BLaER1 (cell line): ENCODE measurements at regions not wholly inside any gene's neighbourhood (a gene's known extent, or its start where the extent isn't known, plus 50 kb on each side); places are given as distances from the start of the nearest gene placed in this dataset.

Source experiments
- H3K27ac ChIP-seq: shearing (Covaris generic); formaldehyde crosslinking; 2 replicates; pipeline ENCODE4 v1.8.1; 2022
- H3K27me3 ChIP-seq: shearing (Covaris generic); formaldehyde crosslinking; 2 replicates; pipeline ENCODE4 v1.8.1; 2022
- H3K36me3 ChIP-seq: shearing (Covaris generic); formaldehyde crosslinking; 2 replicates; pipeline ENCODE4 v1.8.1; 2022
- H3K4me1 ChIP-seq: shearing (Covaris generic); formaldehyde crosslinking; 2 replicates; pipeline ENCODE4 v1.8.1; 2022
- H3K4me2 ChIP-seq: shearing (Covaris generic); formaldehyde crosslinking; 2 replicates; pipeline ENCODE4 v1.8.1; 2022
- H3K4me3 ChIP-seq: shearing (Covaris generic); formaldehyde crosslinking; 2 replicates; pipeline ENCODE4 v1.8.1; 2022
- H3K9ac ChIP-seq: shearing (Covaris generic); formaldehyde crosslinking; 2 replicates; pipeline ENCODE4 v1.8.1; 2022
- H3K9me3 ChIP-seq: shearing (Covaris generic); formaldehyde crosslinking; 2 replicates; pipeline ENCODE4 v1.8.1; 2022
- H4K20me1 ChIP-seq: shearing (Covaris generic); formaldehyde crosslinking; 2 replicates; pipeline ENCODE4 v1.8.1; 2022
- Cebpa-rat ChIP-seq: shearing (Covaris generic); IDR thresholded peaks from 2 replicates; pipeline ENCODE4 v1.8.1; 2022

DNA sequence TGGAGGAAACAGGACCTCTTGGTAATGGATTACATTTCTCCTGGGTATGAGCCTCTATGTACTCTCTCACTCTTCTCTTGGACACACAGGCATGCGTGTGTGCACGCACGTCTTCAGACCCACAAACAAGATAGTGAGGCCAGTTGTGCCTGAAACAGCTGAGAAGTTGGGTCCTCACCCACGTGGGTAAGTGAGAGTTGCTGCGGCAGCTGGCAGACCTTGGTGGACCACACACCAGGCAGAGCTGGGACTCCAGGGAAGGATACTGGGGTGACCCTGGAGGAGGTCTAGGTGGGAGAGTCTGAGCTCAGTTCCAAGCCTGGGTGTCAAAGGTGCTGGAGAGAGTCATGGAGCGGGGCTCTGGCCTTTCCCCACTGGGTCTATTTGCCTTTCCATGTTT is 194.3 kb downstream of the HAUS1 start:
- Histone ChIP-seq H3K36me3 (no peaks in the 10 kb centered on the region), H3K4me3 (no peak overlapping the region), H4K20me1 (no peaks in the 10 kb centered on the region), H3K4me2 (no peak overlapping the region), H3K9ac (no peak overlapping the region), H3K27ac (no peak overlapping the region), H3K27me3 (no peaks in the 10 kb centered on the region), H3K4me1 (peaks cover 16% of the 10 kb centered on the region), H3K9me3 (no peaks in the 10 kb centered on the region)
- no peak for TF ChIP-seq Cebpa-rat

DNA sequence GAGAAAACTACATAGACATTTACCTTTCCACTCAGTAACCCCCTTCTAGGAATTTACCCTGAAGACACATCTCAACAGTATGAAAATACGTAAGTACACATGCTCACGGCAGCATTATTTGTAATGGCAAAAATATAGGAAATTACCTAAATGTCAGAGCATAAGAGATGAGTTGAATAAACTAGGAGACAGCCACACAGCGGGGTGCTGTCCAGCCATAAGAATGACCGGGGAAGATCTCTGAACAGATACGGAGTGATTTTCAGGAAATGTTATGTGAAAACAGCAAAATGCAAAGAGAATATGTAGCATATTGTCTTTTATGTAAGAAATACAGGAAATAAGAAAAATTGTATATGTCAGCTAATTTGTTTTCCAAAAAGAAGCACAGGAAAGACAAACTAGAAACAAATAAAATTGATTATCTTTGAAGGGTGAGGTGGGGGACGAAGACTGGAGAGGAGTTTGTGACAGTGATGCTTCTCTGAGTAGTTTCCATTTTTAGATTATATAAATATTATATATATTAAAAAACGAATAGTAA is 195.4 kb downstream of the HAUS1 start:
- no peaks in the 10 kb centered on the region for H3K36me3 ChIP-seq
- H3K4me2 ChIP-seq: no peak overlapping the region
- H4K20me1 ChIP-seq: no peaks in the 10 kb centered on the region
- TF ChIP-seq Cebpa-rat: no peak
- H3K27ac ChIP-seq: no peak overlapping the region
- no peaks in the 10 kb centered on the region for H3K9me3 ChIP-seq
- no peaks in the 10 kb centered on the region for H3K27me3 ChIP-seq
- peaks cover 13% of the 10 kb centered on the region for H3K4me1 ChIP-seq
- H3K4me3 ChIP-seq: no peak overlapping the region
- no peak overlapping the region for H3K9ac ChIP-seq

DNA sequence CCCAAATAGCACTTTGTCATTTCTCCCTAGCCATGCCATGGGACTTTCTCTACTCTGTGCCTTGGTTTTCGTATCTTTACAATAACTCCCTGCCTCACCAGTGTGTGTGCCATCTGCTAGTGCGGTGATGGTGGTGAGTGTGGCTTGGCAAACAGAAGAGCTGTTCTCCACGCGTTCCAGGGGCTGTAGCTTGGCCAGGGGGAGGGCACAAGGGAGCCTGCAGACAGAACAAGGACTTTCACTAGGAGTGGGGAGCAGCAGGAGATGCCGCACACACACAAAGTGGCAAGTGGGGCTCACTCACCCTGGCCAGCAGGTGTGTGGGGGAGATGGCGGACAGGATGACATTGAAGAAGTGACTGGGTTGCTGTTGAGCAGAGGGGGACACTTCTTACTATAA is 196.9 kb downstream of the HAUS1 start:
- no peaks in the 10 kb centered on the region for H3K9me3 ChIP-seq
- H3K4me2 ChIP-seq: no peak overlapping the region
- no peaks in the 10 kb centered on the region for H3K27me3 ChIP-seq
- no peak overlapping the region for H3K27ac ChIP-seq
- H3K4me1 ChIP-seq: peaks cover 13% of the 10 kb centered on the region
- no peak overlapping the region for H3K9ac ChIP-seq
- no peak for TF ChIP-seq Cebpa-rat
- no peaks in the 10 kb centered on the region for H3K36me3 ChIP-seq
- no peaks in the 10 kb centered on the region for H4K20me1 ChIP-seq
- no peak overlapping the region for H3K4me3 ChIP-seq

DNA sequence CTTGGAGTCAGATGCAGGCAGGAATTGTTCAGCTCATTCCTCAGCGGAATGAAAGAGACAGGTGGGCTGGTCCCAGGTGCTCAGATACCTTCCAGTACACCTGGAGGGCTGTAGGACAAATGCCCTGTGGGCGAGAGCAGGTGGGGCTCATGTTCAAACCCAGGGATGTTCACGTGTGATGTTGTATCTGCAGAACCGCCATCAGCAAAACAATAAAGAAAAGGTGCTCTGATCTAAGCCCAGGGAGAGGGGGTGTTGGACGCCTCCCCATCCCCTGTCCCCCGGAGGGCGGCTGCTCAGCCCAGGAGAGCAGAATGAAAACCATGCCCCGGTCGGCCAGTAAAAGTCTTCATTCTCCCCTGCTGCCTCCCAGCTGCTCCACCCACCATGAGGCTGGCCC is 197.4 kb downstream of the HAUS1 start:
- Histone ChIP-seq H3K27me3 (no peaks in the 10 kb centered on the region), H3K27ac (no peak overlapping the region), H3K9me3 (no peaks in the 10 kb centered on the region), H4K20me1 (no peaks in the 10 kb centered on the region), H3K4me3 (no peak overlapping the region), H3K36me3 (no peaks in the 10 kb centered on the region), H3K9ac (no peak overlapping the region), H3K4me2 (no peak overlapping the region), H3K4me1 (peaks cover 13% of the 10 kb centered on the region)
- no peak for TF ChIP-seq Cebpa-rat

DNA sequence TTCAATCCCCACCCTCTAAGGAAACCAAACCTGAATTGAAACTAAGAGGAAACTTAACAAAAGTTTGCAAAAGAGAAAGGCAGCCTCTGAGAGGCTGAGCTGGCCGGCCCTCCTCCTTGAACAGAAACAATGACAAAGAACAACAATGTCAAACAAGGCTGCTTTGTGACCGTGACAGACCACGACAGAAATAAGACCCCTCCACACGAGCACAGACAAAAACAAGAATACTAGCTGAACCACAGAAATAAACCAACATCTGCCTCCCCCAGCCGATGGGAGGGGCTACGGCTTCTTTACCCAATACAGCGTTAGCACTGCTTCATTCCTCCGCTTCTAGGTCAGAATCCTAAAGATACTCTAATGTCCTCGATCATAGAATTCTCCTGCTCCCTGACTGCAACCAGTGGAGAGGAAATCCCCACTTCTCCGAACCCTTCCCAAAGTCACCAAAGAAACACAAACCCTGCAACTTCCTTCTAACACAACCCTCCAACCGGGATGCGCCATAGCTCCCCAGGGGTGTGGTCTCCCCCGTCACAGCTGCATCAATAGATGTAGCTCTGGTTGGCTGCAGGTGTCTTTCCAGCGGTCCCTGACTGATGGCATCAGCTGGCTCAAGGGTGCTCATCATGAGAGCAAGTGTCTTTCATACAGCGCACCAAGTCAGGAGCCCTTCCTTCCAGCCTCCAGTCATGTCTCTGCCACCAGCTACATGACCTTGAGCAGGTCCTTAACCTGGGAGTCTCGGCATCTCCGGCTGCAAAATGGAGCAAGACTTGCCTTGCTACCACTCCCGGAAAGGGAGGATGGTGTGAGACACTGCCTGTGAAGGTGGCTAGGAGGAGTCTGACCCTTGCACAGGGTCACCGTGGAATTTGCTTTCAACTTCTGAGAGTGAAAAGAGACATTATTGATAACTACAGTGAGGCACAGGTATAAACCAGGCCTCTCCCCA is 198.6 kb downstream of the HAUS1 start:
- no peaks in the 10 kb centered on the region for H3K36me3 ChIP-seq
- no peaks in the 10 kb centered on the region for H3K9me3 ChIP-seq
- H3K27me3 ChIP-seq: no peaks in the 10 kb centered on the region
- H4K20me1 ChIP-seq: no peaks in the 10 kb centered on the region
- no peak for TF ChIP-seq Cebpa-rat
- peak overlapping the region; percentile 24 for H3K4me2 ChIP-seq
- H3K4me3 ChIP-seq: no peak overlapping the region
- peaks cover 10% of the 10 kb centered on the region for H3K4me1 ChIP-seq
- H3K27ac ChIP-seq: no peak overlapping the region
- H3K9ac ChIP-seq: no peak overlapping the region

GRCh38 chr18:46310258-46310657 is 206.1 kb downstream of the HAUS1 start:
- H3K9ac ChIP-seq: no peak overlapping the region
- no peak for TF ChIP-seq Cebpa-rat
- H3K4me2 ChIP-seq: peak overlapping the region; percentile 49; the same call in 1 of the 2 replicates
- no peak overlapping the region for H3K27ac ChIP-seq
- H3K36me3 ChIP-seq: no peaks in the 10 kb centered on the region
- peaks cover 21% of the 10 kb centered on the region for H3K4me1 ChIP-seq
- no peaks in the 10 kb centered on the region for H3K27me3 ChIP-seq
- no peaks in the 10 kb centered on the region for H3K9me3 ChIP-seq
- no peaks in the 10 kb centered on the region for H4K20me1 ChIP-seq
- no peak overlapping the region for H3K4me3 ChIP-seq

DNA sequence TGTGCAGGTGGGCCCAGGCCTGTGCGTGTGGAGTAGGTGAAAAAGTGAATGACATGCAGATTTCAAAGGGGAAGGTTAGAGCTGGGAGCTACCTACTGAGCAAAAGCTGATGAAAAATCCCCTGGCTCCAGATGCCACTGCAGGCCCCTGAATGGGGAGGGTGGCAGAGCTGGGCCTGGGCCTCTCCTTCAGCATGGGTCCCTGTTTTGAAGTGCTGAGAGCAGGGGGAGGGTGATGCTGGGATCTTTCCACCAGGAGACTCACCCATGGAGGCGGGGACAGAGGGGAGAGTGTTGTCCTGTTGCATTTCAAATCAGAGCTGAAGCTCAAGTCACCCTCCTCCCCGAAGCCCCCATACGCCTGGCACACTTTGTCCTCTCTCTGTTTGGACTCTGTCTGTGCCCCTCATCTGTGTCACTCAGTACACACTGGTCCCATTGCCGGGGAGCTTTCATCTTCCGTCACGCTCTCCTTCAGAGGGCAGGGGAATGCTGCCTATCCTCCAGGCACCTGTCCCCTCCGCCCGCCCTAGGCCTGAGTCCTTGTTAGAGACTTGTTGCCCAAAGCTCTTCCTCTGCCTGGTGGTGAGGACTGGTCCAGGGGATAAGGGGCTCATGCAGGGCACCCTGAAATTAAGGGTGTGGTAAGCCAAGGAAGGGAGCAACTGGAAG is 206.6 kb downstream of the HAUS1 start:
- Histone ChIP-seq H3K4me1 (peaks cover 21% of the 10 kb centered on the region), H3K27ac (no peak overlapping the region), H3K9me3 (no peaks in the 10 kb centered on the region), H3K36me3 (no peaks in the 10 kb centered on the region), H3K9ac (no peak overlapping the region), H4K20me1 (no peaks in the 10 kb centered on the region), H3K4me2 (peak overlapping the region; percentile 49; the same call in 1 of the 2 replicates), H3K27me3 (no peaks in the 10 kb centered on the region), H3K4me3 (no peak overlapping the region)
- TF ChIP-seq Cebpa-rat: no peak

GRCh38 chr18:46311491-46311890 is 207.3 kb downstream of the HAUS1 start:
- Histone ChIP-seq H3K4me2 (no peak overlapping the region), H4K20me1 (no peaks in the 10 kb centered on the region), H3K36me3 (no peaks in the 10 kb centered on the region), H3K4me1 (peaks cover 21% of the 10 kb centered on the region), H3K4me3 (no peak overlapping the region), H3K27me3 (no peaks in the 10 kb centered on the region), H3K27ac (no peak overlapping the region), H3K9me3 (no peaks in the 10 kb centered on the region), H3K9ac (no peak overlapping the region)
- no peak for TF ChIP-seq Cebpa-rat

- peaks cover 21% of the 10 kb centered on the region for H3K4me1 ChIP-seq
- no peak overlapping the region for H3K4me3 ChIP-seq
- H4K20me1 ChIP-seq: no peaks in the 10 kb centered on the region
- no peak overlapping the region for H3K4me2 ChIP-seq
- H3K27ac ChIP-seq: no peak overlapping the region
- no peaks in the 10 kb centered on the region for H3K27me3 ChIP-seq
- no peak overlapping the region for H3K9ac ChIP-seq
- H3K9me3 ChIP-seq: no peaks in the 10 kb centered on the region
- no peak for TF ChIP-seq Cebpa-rat
- H3K36me3 ChIP-seq: no peaks in the 10 kb centered on the region
These were observed 208.0 kb downstream of the HAUS1 start for GRCh38 chr18:46312221-46312620.

DNA sequence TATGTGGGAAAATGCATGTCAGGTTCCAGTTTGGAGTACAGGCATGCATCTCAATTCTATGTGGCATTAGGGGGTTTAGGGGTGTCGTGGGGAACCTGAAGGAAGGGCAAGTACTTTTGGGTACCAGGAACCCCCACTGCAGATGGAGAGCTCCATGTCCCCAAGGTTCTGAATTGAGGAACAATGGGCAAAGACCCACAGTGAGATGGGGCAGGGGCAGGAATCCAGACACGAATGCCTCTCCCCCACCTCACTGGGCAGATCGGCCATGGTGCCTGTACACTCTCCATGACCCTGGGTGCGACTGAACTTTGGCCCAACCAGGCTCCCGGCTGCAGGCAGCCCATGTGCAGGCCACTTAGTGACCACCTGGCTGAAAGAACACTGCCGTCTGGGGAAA is 209.3 kb downstream of the HAUS1 start:
- Histone ChIP-seq H3K4me1 (peaks cover 20% of the 10 kb centered on the region), H3K27me3 (no peaks in the 10 kb centered on the region), H3K4me2 (no peak overlapping the region), H4K20me1 (no peaks in the 10 kb centered on the region), H3K4me3 (no peak overlapping the region), H3K36me3 (no peaks in the 10 kb centered on the region), H3K9ac (no peak overlapping the region), H3K9me3 (no peaks in the 10 kb centered on the region), H3K27ac (no peak overlapping the region)
- no peak for TF ChIP-seq Cebpa-rat
